ENCODE measurements at regions not wholly inside any gene's neighbourhood (a gene's known extent, or its start where the extent isn't known, plus 50 kb on each side); places are given as distances from the start of the nearest gene placed in this dataset.

- TF ChIP-seq POLR2AphosphoS5 (IDR thresholded peaks at IDR 0.05; ENCODE audit: low read depth, low read length) (no peak), TAF1 (IDR thresholded peaks at IDR 0.05; ENCODE audit: borderline replicate concordance, low read depth, low read length) (no peak), POLR2A (IDR thresholded peaks at IDR 0.05; ENCODE audit: low read depth, low read length) (no peak)
- DNase-seq (ENCODE audit: insufficient read length) (no peak), FAIRE-seq (no peak)
These were observed 57.5 kb upstream of the PPARA start for GRCh38 chr22:46092670-46093410.

GRCh38 chr22:46093796-46094195, 56.5 kb upstream of the PPARA start:
- TF ChIP-seq TAF1 (IDR thresholded peaks at IDR 0.05; ENCODE audit: borderline replicate concordance, low read depth, low read length) = no peak
- TF ChIP-seq POLR2AphosphoS5 (IDR thresholded peaks at IDR 0.05; ENCODE audit: low read depth, low read length) = no peak
- no peak for TF ChIP-seq POLR2A (IDR thresholded peaks at IDR 0.05; ENCODE audit: low read depth, low read length)
- FAIRE-seq (no peak), DNase-seq (ENCODE audit: insufficient read length) (no peak)

- no peak for TF ChIP-seq TAF1 (IDR thresholded peaks at IDR 0.05; ENCODE audit: borderline replicate concordance, low read depth, low read length)
- no peak for TF ChIP-seq POLR2A (IDR thresholded peaks at IDR 0.05; ENCODE audit: low read depth, low read length)
- no peak for TF ChIP-seq POLR2AphosphoS5 (IDR thresholded peaks at IDR 0.05; ENCODE audit: low read depth, low read length)
- FAIRE-seq = no peak
- DNase-seq (ENCODE audit: insufficient read length) = no peak
These were observed 55.6 kb upstream of the PPARA start for GRCh38 chr22:46094676-46095075.

DNA sequence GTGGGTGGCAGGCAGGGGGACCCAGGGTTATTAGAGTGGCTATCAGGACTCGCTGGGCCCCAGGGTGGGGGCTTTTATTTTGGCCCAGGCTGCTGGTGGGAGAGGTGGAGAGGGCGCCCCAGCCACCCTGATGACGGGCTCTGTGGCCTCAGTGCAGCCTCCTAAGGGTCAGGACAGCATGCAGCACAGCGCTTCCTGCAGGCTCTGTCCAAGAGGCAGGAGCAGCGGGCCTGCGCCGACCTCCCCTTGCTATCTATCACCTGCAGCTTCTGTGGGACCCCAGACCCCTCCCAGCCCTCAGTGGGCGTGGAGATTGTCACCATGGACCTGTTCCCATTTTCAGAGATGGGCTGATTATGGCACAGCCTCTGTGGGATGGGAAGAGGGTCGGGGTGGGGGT, 54.3 kb upstream of the PPARA start:
- DNase-seq (ENCODE audit: insufficient read length) = no peak
- no peak for FAIRE-seq
- no peak for TF ChIP-seq TAF1 (IDR thresholded peaks at IDR 0.05; ENCODE audit: borderline replicate concordance, low read depth, low read length)
- no peak for TF ChIP-seq POLR2A (IDR thresholded peaks at IDR 0.05; ENCODE audit: low read depth, low read length)
- no peak for TF ChIP-seq POLR2AphosphoS5 (IDR thresholded peaks at IDR 0.05; ENCODE audit: low read depth, low read length)

DNA sequence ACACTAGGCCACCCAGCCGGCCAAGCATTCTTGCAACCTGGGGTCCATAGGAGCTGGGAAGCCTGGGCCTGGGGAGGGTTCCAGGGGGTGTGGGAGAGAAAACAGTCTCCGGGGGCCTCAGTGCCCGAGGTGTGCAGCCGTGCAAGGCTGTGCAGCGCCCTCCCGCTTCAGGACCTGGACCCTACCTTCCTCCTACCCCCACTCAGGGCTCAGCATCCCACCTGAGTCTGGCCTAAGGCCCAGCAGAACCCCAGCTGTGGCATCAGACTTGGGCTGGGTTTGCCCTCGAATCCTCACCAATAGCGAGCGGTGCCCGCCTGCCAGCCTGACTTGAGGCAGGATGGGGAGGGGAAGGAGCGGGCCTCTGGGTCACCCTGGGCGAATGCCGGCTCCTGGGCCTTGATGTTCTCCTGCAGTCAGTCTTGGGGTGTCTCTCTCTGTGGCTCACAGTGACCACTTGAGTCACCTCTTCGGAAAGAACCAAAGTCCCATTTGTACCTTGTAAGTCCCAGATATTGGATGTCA, 53.6 kb upstream of the PPARA start:
- no peak for FAIRE-seq
- TF ChIP-seq POLR2A (IDR thresholded peaks at IDR 0.05; ENCODE audit: low read depth, low read length) = no peak

GRCh38 chr22:46097268-46097900, 52.9 kb upstream of the PPARA start:
- DNase-seq (ENCODE audit: insufficient read length) = no peak
- TF ChIP-seq POLR2A (IDR thresholded peaks at IDR 0.05; ENCODE audit: low read depth, low read length) (no peak), TAF1 (IDR thresholded peaks at IDR 0.05; ENCODE audit: borderline replicate concordance, low read depth, low read length) (no peak), POLR2AphosphoS5 (IDR thresholded peaks at IDR 0.05; ENCODE audit: low read depth, low read length) (no peak)
- no peak for FAIRE-seq

More for the DNA sequence above, 53.6 kb upstream of the PPARA start:
- DNase-seq (ENCODE audit: insufficient read length) = no peak

GRCh38 chr22:46098525-46099475, 51.5 kb upstream of the PPARA start:
- FAIRE-seq (no peak), DNase-seq (ENCODE audit: insufficient read length) (no peak)

GRCh38 chr22:46099740-46100139, 50.6 kb upstream of the PPARA start:
- no peak for FAIRE-seq
- no peak for TF ChIP-seq POLR2A (IDR thresholded peaks at IDR 0.05; ENCODE audit: low read depth, low read length)
- TF ChIP-seq TAF1 (IDR thresholded peaks at IDR 0.05; ENCODE audit: borderline replicate concordance, low read depth, low read length) = no peak
- no peak for TF ChIP-seq POLR2AphosphoS5 (IDR thresholded peaks at IDR 0.05; ENCODE audit: low read depth, low read length)
- DNase-seq (ENCODE audit: insufficient read length) = no peak

More at GRCh38 chr22:46098525-46099475, 51.5 kb upstream of the PPARA start:
- no peak for TF ChIP-seq POLR2A (IDR thresholded peaks at IDR 0.05; ENCODE audit: low read depth, low read length)
- no peak for TF ChIP-seq POLR2AphosphoS5 (IDR thresholded peaks at IDR 0.05; ENCODE audit: low read depth, low read length)
- TF ChIP-seq TAF1 (IDR thresholded peaks at IDR 0.05; ENCODE audit: borderline replicate concordance, low read depth, low read length) = no peak

- DNase-seq (ENCODE audit: insufficient read length) (no peak), FAIRE-seq (no peak)
- TF ChIP-seq TAF1 (IDR thresholded peaks at IDR 0.05; ENCODE audit: borderline replicate concordance, low read depth, low read length) = no peak
- TF ChIP-seq POLR2A (IDR thresholded peaks at IDR 0.05; ENCODE audit: low read depth, low read length) = no peak
These were observed 49.8 kb upstream of the PPARA start for GRCh38 chr22:46100401-46101105.

All from GM12892 (cell line).